ENCODE measurements at regions not wholly inside any gene's neighbourhood (a gene's known extent, or its start where the extent isn't known, plus 50 kb on each side); places are given as distances from the start of the nearest gene placed in this dataset.

DNA sequence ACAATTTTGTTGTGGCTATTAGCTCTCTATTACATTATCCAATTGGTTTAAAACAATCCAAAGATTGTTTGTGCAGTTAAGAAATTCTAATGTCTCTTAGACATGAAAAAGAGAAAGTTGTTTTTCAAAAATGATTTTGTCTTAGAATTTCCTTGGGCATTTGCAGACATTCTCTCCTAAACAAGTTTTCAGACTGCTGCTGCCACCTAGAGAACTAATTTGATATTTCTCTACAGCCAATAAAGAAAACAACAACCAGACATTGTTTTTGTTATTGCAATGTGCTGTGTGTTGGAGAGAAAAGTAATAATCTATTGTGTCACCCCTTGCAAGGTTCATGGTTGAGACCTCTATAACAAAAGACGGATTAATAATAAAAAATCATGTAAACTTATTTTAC lies 119.0 kb upstream of the SYT4 start:
- ATAC-seq (ENCODE audit: insufficient number of reproducible peaks, low FRiP score, low read depth) = no peak
- H3K4me3 ChIP-seq = no peak overlapping the region
- TF ChIP-seq, protein P1, sequence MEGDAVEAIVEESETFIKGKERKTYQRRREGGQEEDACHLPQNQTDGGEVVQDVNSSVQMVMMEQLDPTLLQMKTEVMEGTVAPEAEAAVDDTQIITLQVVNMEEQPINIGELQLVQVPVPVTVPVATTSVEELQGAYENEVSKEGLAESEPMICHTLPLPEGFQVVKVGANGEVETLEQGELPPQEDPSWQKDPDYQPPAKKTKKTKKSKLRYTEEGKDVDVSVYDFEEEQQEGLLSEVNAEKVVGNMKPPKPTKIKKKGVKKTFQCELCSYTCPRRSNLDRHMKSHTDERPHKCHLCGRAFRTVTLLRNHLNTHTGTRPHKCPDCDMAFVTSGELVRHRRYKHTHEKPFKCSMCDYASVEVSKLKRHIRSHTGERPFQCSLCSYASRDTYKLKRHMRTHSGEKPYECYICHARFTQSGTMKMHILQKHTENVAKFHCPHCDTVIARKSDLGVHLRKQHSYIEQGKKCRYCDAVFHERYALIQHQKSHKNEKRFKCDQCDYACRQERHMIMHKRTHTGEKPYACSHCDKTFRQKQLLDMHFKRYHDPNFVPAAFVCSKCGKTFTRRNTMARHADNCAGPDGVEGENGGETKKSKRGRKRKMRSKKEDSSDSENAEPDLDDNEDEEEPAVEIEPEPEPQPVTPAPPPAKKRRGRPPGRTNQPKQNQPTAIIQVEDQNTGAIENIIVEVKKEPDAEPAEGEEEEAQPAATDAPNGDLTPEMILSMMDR (IDR thresholded peaks at IDR 0.05) = no peak
- no peaks in the 10 kb centered on the region for H3K4me1 ChIP-seq (ENCODE audit: control insufficient read depth in 1 of 2, low read depth in 2 of 2)
- no peak for DNase-seq (ENCODE audit: low spot score)
- H3K9me3 ChIP-seq = no peaks in the 10 kb centered on the region
- no peaks in the 10 kb centered on the region for H3K36me3 ChIP-seq
- no peaks in the 10 kb centered on the region for H3K27me3 ChIP-seq (replicated peaks; ENCODE audit: insufficient read depth)
- no peak overlapping the region for H3K27ac ChIP-seq

- Histone ChIP-seq H3K36me3 (no peaks in the 10 kb centered on the region), H3K27ac (no peak overlapping the region), H3K4me1 (ENCODE audit: control insufficient read depth in 1 of 2, low read depth in 2 of 2) (no peaks in the 10 kb centered on the region), H3K4me3 (no peak overlapping the region), H3K27me3 (replicated peaks; ENCODE audit: insufficient read depth) (no peaks in the 10 kb centered on the region), H3K9me3 (no peaks in the 10 kb centered on the region)
- TF ChIP-seq, protein P1 (IDR thresholded peaks at IDR 0.05) = no peak
- DNase-seq (ENCODE audit: low spot score) (no peak), ATAC-seq (ENCODE audit: insufficient number of reproducible peaks, low FRiP score, low read depth) (no peak)
Observed at GRCh38 chr18:43398601-43399000, 121.3 kb upstream of the SYT4 start.

DNA sequence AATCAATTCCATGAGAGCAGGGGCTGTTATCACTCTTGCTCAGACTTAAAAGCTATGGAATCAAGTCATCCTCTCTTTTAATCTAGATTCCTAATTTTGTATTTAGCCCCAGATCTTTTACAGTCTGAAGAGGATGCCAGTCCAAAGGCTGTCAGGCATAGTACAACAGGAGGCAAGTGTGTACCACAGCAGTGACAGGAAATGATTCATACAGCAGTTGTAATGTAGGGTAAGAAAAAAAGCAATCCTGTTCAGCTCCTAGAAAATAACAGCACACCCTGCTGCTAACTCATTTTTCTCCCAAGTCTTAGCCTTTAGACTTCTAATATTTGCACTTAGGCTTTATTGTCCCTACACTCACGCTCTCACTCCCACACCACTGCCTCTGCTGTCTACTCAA lies 127.8 kb upstream of the SYT4 start:
- no peak overlapping the region for H3K4me3 ChIP-seq
- no peak overlapping the region for H3K27ac ChIP-seq
- H3K4me1 ChIP-seq (ENCODE audit: control insufficient read depth in 1 of 2, low read depth in 2 of 2) = no peaks in the 10 kb centered on the region
- ATAC-seq (ENCODE audit: insufficient number of reproducible peaks, low FRiP score, low read depth) = no peak
- no peaks in the 10 kb centered on the region for H3K36me3 ChIP-seq
- TF ChIP-seq, protein P1 (IDR thresholded peaks at IDR 0.05) = no peak
- H3K27me3 ChIP-seq (replicated peaks; ENCODE audit: insufficient read depth) = no peaks in the 10 kb centered on the region
- H3K9me3 ChIP-seq = no peaks in the 10 kb centered on the region
- no peak for DNase-seq (ENCODE audit: low spot score)

- no peak for ATAC-seq (ENCODE audit: insufficient number of reproducible peaks, low FRiP score, low read depth)
- H3K9me3 ChIP-seq = no peaks in the 10 kb centered on the region
- no peaks in the 10 kb centered on the region for H3K36me3 ChIP-seq
- TF ChIP-seq, protein P1 (IDR thresholded peaks at IDR 0.05) = no peak
- no peak overlapping the region for H3K4me3 ChIP-seq
- H3K27ac ChIP-seq = no peak overlapping the region
- no peaks in the 10 kb centered on the region for H3K4me1 ChIP-seq (ENCODE audit: control insufficient read depth in 1 of 2, low read depth in 2 of 2)
- no peaks in the 10 kb centered on the region for H3K27me3 ChIP-seq (replicated peaks; ENCODE audit: insufficient read depth)
- no peak for DNase-seq (ENCODE audit: low spot score)
Observed at GRCh38 chr18:43414006-43414405, 136.7 kb upstream of the SYT4 start.

- Histone ChIP-seq H3K9me3 (no peaks in the 10 kb centered on the region), H3K36me3 (no peaks in the 10 kb centered on the region), H3K4me1 (ENCODE audit: control insufficient read depth in 1 of 2, low read depth in 2 of 2) (no peaks in the 10 kb centered on the region), H3K27me3 (replicated peaks; ENCODE audit: insufficient read depth) (no peaks in the 10 kb centered on the region), H3K27ac (no peak overlapping the region), H3K4me3 (no peak overlapping the region)
- ATAC-seq (ENCODE audit: insufficient number of reproducible peaks, low FRiP score, low read depth) = no peak
- no peak for DNase-seq (ENCODE audit: low spot score)
- TF ChIP-seq, protein P1 (IDR thresholded peaks at IDR 0.05) = no peak
Observed at GRCh38 chr18:43420091-43420490, 142.8 kb upstream of the SYT4 start.

Measured in thoracic aorta (tissue), 2 donors.